ENCODE measurements at regions not wholly inside any gene's neighbourhood (a gene's known extent, or its start where the extent isn't known, plus 50 kb on each side); places are given as distances from the start of the nearest gene placed in this dataset.

GRCh38 chr18:67386032-67386431 is 130.5 kb downstream of the DSEL start:
- POLR2A ChIA-PET, result no interaction called here
- DNase-seq (ENCODE audit: low read depth, low spot score) (no peak), ATAC-seq (no peak)
- no peak overlapping the region for H2AFZ ChIP-seq (ENCODE audit: low read depth, low read length, poor library complexity, severe bottlenecking)
- intact Hi-C loops (cut with micrococcal nuclease), result no loop called here
- BruUV-seq (replicated peaks), result no TSS peak
- H3K9me2 ChIP-seq (ENCODE audit: insufficient read depth), result no peaks in the 10 kb centered on the region
- RAD21 ChIA-PET (ENCODE audit: low non-redundant PET in 1 of 2, low total read pairs in 2 of 2, uncharacterized antibody in 2 of 2, unreplicated experiment in 2 of 2), result no interaction called here
- no peaks in the 10 kb centered on the region for H3K4me1 ChIP-seq (ENCODE audit: control insufficient read depth in 1 of 2, insufficient read depth in 2 of 2, low read length in 2 of 2)
- no peak overlapping the region for H3K4me3 ChIP-seq (replicated peaks in 1 of 2; ENCODE audit: low read depth in 1 of 2, low read length in 2 of 2)
- H3K9ac ChIP-seq (ENCODE audit: low read length), result no peak overlapping the region
- H3K36me3 ChIP-seq (ENCODE audit: control insufficient read depth in 1 of 2, insufficient read depth in 2 of 2, low read length in 2 of 2), result no peaks in the 10 kb centered on the region
- no peaks in the 10 kb centered on the region for H4K20me1 ChIP-seq (ENCODE audit: insufficient read depth)
- H3K27ac ChIP-seq (ENCODE audit: low read depth, low read length), result no peak overlapping the region
- H3K9me3 ChIP-seq (ENCODE audit: control insufficient read depth in 1 of 2, insufficient read depth in 1 of 2, low read depth in 1 of 2, low read length in 2 of 2), result peaks cover 11 to 13% of the 10 kb centered on the region in 2 experiments; a peak in 3 of 4 replicates
- CTCF ChIA-PET, result no interaction called here
- no peaks in the 10 kb centered on the region for H3K27me3 ChIP-seq (ENCODE audit: insufficient read depth, low read length)
- H3K79me2 ChIP-seq (ENCODE audit: insufficient read depth, low read length), result no peaks in the 10 kb centered on the region
- no peak overlapping the region for H3K4me2 ChIP-seq (ENCODE audit: low read length)
- TF ChIP-seq YY1 (IDR thresholded peaks at IDR 0.05; ENCODE audit: extremely low read depth, insufficient replicate concordance, low read depth, low read length) (no peak), CEBPB (IDR thresholded peaks at IDR 0.05; ENCODE audit: low read depth) (no peak), ATF3 (IDR thresholded peaks at IDR 0.05) (no peak), ZFX (IDR thresholded peaks at IDR 0.05) (no peak), RAD21 (IDR thresholded peaks at IDR 0.05; ENCODE audit: low read depth) (no peak), JUND (IDR thresholded peaks at IDR 0.05) (no peak), ELF1 (IDR thresholded peaks at IDR 0.05; ENCODE audit: borderline replicate concordance, low read depth) (no peak), POLR2AphosphoS5 (IDR thresholded peaks at IDR 0.05; ENCODE audit: low read depth, low read length) (no peak), EZH2phosphoT487 (IDR thresholded peaks at IDR 0.05; ENCODE audit: borderline replicate concordance) (no peak), SRF (IDR thresholded peaks at IDR 0.05; ENCODE audit: low read depth) (no peak), ZNF274 (IDR thresholded peaks at IDR 0.05; ENCODE audit: low read depth, low read length) (no peak), EZH2 (IDR thresholded peaks at IDR 0.05) (no peak), CTCF (IDR thresholded peaks at IDR 0.05 in 2 of 3, conservative IDR thresholded peaks at IDR 0.05 in 1 of 3; ENCODE audit: borderline replicate concordance in 1 of 3, insufficient read depth in 1 of 3, low read depth in 2 of 3, low read length in 2 of 3) (no peak), TCF7L2 (IDR thresholded peaks at IDR 0.05; ENCODE audit: borderline replicate concordance, extremely low read depth, insufficient read depth, insufficient read length) (no peak), EGR1 (IDR thresholded peaks at IDR 0.05; ENCODE audit: low read depth) (no peak)
- TF ChIP-seq, protein P1, sequence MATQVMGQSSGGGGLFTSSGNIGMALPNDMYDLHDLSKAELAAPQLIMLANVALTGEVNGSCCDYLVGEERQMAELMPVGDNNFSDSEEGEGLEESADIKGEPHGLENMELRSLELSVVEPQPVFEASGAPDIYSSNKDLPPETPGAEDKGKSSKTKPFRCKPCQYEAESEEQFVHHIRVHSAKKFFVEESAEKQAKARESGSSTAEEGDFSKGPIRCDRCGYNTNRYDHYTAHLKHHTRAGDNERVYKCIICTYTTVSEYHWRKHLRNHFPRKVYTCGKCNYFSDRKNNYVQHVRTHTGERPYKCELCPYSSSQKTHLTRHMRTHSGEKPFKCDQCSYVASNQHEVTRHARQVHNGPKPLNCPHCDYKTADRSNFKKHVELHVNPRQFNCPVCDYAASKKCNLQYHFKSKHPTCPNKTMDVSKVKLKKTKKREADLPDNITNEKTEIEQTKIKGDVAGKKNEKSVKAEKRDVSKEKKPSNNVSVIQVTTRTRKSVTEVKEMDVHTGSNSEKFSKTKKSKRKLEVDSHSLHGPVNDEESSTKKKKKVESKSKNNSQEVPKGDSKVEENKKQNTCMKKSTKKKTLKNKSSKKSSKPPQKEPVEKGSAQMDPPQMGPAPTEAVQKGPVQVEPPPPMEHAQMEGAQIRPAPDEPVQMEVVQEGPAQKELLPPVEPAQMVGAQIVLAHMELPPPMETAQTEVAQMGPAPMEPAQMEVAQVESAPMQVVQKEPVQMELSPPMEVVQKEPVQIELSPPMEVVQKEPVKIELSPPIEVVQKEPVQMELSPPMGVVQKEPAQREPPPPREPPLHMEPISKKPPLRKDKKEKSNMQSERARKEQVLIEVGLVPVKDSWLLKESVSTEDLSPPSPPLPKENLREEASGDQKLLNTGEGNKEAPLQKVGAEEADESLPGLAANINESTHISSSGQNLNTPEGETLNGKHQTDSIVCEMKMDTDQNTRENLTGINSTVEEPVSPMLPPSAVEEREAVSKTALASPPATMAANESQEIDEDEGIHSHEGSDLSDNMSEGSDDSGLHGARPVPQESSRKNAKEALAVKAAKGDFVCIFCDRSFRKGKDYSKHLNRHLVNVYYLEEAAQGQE (IDR thresholded peaks at IDR 0.05; ENCODE audit: low read depth), result no peak
- TF ChIP-seq, protein P2, sequence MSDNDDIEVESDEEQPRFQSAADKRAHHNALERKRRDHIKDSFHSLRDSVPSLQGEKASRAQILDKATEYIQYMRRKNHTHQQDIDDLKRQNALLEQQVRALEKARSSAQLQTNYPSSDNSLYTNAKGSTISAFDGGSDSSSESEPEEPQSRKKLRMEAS (IDR thresholded peaks at IDR 0.05), result no peak
- TF ChIP-seq, protein P3, sequence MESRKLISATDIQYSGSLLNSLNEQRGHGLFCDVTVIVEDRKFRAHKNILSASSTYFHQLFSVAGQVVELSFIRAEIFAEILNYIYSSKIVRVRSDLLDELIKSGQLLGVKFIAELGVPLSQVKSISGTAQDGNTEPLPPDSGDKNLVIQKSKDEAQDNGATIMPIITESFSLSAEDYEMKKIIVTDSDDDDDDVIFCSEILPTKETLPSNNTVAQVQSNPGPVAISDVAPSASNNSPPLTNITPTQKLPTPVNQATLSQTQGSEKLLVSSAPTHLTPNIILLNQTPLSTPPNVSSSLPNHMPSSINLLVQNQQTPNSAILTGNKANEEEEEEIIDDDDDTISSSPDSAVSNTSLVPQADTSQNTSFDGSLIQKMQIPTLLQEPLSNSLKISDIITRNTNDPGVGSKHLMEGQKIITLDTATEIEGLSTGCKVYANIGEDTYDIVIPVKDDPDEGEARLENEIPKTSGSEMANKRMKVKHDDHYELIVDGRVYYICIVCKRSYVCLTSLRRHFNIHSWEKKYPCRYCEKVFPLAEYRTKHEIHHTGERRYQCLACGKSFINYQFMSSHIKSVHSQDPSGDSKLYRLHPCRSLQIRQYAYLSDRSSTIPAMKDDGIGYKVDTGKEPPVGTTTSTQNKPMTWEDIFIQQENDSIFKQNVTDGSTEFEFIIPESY (IDR thresholded peaks at IDR 0.05; ENCODE audit: extremely low read depth, insufficient replicate concordance, low read length), result no peak

Measured in HCT116 (cell line).